ENCODE measurements at regions not wholly inside any gene's neighbourhood (a gene's known extent, or its start where the extent isn't known, plus 50 kb on each side); places are given as distances from the start of the nearest gene placed in this dataset.
"Not testable (repeated sequence)": the region's sequence is repeated elsewhere in the genome, so short reads cannot be mapped to it uniquely, and the experiment has no call there.

GRCh38 chr3:104214937-104215336, 1151.8 kb upstream of the ALCAM start:
- no peak for TF ChIP-seq CTCF (conservative IDR thresholded peaks at IDR 0.05; ENCODE audit: low read depth, low read length)
- no peak for DNase-seq (ENCODE audit: low read depth)
- no peak overlapping the region for H3K4me3 ChIP-seq (ENCODE audit: low read depth, low read length)

- DNase-seq (ENCODE audit: low read depth); H3K4me3 ChIP-seq (ENCODE audit: low read depth, low read length): not testable (repeated sequence)
Measured at GRCh38 chr3:104219046-104219445, 1147.7 kb upstream of the ALCAM start.

- H3K4me3 ChIP-seq (ENCODE audit: low read depth, low read length) = no peak overlapping the region
- TF ChIP-seq CTCF (conservative IDR thresholded peaks at IDR 0.05; ENCODE audit: low read depth, low read length) = no peak
- no peak for DNase-seq (ENCODE audit: low read depth)
Measured at GRCh38 chr3:104234442-104235194, 1132.1 kb upstream of the ALCAM start.

- TF ChIP-seq CTCF (conservative IDR thresholded peaks at IDR 0.05; ENCODE audit: low read depth, low read length) = no peak
- DNase-seq (ENCODE audit: low read depth) = no peak
- H3K4me3 ChIP-seq (ENCODE audit: low read depth, low read length) = no peak overlapping the region
Measured at GRCh38 chr3:104244680-104245220, 1122.0 kb upstream of the ALCAM start.

- no peak for DNase-seq (ENCODE audit: low read depth)
- TF ChIP-seq CTCF (conservative IDR thresholded peaks at IDR 0.05; ENCODE audit: low read depth, low read length) = no peak
Measured at GRCh38 chr3:104245261-104245660, 1121.4 kb upstream of the ALCAM start.

GRCh38 chr3:104245981-104246380, 1120.7 kb upstream of the ALCAM start:
- no peak for DNase-seq (ENCODE audit: low read depth)
- no peak for TF ChIP-seq CTCF (conservative IDR thresholded peaks at IDR 0.05; ENCODE audit: low read depth, low read length)
- H3K4me3 ChIP-seq (ENCODE audit: low read depth, low read length) = no peak overlapping the region

More at GRCh38 chr3:104245261-104245660, 1121.4 kb upstream of the ALCAM start:
- no peak overlapping the region for H3K4me3 ChIP-seq (ENCODE audit: low read depth, low read length)

- no peak for DNase-seq (ENCODE audit: low read depth)
- H3K4me3 ChIP-seq (ENCODE audit: low read depth, low read length) = no peak overlapping the region
- TF ChIP-seq CTCF (conservative IDR thresholded peaks at IDR 0.05; ENCODE audit: low read depth, low read length) = no peak
Measured at GRCh38 chr3:104257486-104257885, 1109.2 kb upstream of the ALCAM start.
